Psoas muscle (tissue), 7 donors: ENCODE measurements at regions not wholly inside any gene's neighbourhood (a gene's known extent, or its start where the extent isn't known, plus 50 kb on each side); places are given as distances from the start of the nearest gene placed in this dataset.

Experiments
- ATAC-seq, 4 donors: fragments of 200-7000 bp; cut with Tn5 transposase; one replicate each; pipeline ENCODE4 v1.9.1; 2020; ENCODE audit warnings: moderate library complexity in 3 of 4, mild to moderate bottlenecking in 2 of 4
- DNase-seq, 2 donors: peaks; one replicate each; pipeline ENCODE4 v3.0.0-alpha.2; 2020
- H3K27ac ChIP-seq: fragments of 200-600 bp; one replicate; pipeline ENCODE4 v1.8.0; 2022
- H3K27me3 ChIP-seq, 3 donors: fragments of 200-600 bp in 1 of 3; one replicate each; pipeline versions ENCODE4 v1.6.1 to v1.8.0; 2013 to 2022; ENCODE audit warnings: low read length in 2 of 3, mild to moderate bottlenecking in 2 of 3, moderate library complexity in 1 of 3; ENCODE audit not compliant: insufficient read depth in 3 of 3
- H3K36me3 ChIP-seq, 2 donors: fragments of 200-600 bp in 1 of 2; one replicate each; pipeline versions ENCODE4 v1.6.1 to v1.8.0; 2013 to 2022; ENCODE audit warnings: low read depth in 1 of 2, mild to moderate bottlenecking in 1 of 2, moderate library complexity in 1 of 2; ENCODE audit not compliant: insufficient read depth in 1 of 2
- H3K4me1 ChIP-seq: fragments of 200-600 bp; one replicate; pipeline ENCODE4 v1.8.0; 2022
- H3K4me3 ChIP-seq: fragments of 200-600 bp; one replicate; pipeline ENCODE4 v1.8.0; 2022; ENCODE audit warnings: mild to moderate bottlenecking
- H3K9me3 ChIP-seq: fragments of 200-600 bp; one replicate; pipeline ENCODE4 v1.8.0; 2022
- WGBS, 3 donors: extraction: QIAGEN DNeasy Blood & Tissue Kit; methylation state at CpG; one replicate each; pipeline versions ENCODE4 v1.1.6 to v1.1.7; 2013; 5-methylcytosine and 5-hydroxymethylcytosine counted together
- intact Hi-C, 2 donors: fragments of 100-400 bp; cut with DNase I; formaldehyde crosslinking; loops; one replicate each; pipeline versions ENCODE4 v1.11.0 to v1.14.2; 2022
- TF ChIP-seq, protein P1 (sequence below): fragments of 200-600 bp; IDR thresholded peaks from one replicate; pipeline ENCODE4 v1.8.0; 2022; ENCODE audit warnings: antibody characterized with exemption
- donor health status: healthy with polysubstance abuse.
- donor health status: DM: no; HTN: no; CAD: no; lungs with moderate emphysema.
- donor health status: Bipolar disorder and iron deficiency.
- donor health status: healthy.
- donor health status: DM: yes; HTN: yes; CAD: no.
- donor health status: DM: no; HTN: no; CAD: no.
- donor health status: DM: yes; HTN: yes; CAD: no.

- DNase-seq (no peak), ATAC-seq (no peak)
- Histone ChIP-seq H3K9me3 (no peaks in the 10 kb centered on the region), H3K4me1 (no peaks in the 10 kb centered on the region), H3K27me3 (no peaks in the 10 kb centered on the region), H3K4me3 (no peak overlapping the region), H3K36me3 (no peaks in the 10 kb centered on the region), H3K27ac (no peak overlapping the region)
- 47 to 55% (median 50%) methylated on average over 1 of the region's 1 CpG for WGBS, 3 donors
- TF ChIP-seq, protein P1, sequence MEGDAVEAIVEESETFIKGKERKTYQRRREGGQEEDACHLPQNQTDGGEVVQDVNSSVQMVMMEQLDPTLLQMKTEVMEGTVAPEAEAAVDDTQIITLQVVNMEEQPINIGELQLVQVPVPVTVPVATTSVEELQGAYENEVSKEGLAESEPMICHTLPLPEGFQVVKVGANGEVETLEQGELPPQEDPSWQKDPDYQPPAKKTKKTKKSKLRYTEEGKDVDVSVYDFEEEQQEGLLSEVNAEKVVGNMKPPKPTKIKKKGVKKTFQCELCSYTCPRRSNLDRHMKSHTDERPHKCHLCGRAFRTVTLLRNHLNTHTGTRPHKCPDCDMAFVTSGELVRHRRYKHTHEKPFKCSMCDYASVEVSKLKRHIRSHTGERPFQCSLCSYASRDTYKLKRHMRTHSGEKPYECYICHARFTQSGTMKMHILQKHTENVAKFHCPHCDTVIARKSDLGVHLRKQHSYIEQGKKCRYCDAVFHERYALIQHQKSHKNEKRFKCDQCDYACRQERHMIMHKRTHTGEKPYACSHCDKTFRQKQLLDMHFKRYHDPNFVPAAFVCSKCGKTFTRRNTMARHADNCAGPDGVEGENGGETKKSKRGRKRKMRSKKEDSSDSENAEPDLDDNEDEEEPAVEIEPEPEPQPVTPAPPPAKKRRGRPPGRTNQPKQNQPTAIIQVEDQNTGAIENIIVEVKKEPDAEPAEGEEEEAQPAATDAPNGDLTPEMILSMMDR: no peak
- intact Hi-C loops: no loop called here
These were observed 148.5 kb downstream of the ISOC1 start for GRCh38 chr5:129243039-129243438.

DNA sequence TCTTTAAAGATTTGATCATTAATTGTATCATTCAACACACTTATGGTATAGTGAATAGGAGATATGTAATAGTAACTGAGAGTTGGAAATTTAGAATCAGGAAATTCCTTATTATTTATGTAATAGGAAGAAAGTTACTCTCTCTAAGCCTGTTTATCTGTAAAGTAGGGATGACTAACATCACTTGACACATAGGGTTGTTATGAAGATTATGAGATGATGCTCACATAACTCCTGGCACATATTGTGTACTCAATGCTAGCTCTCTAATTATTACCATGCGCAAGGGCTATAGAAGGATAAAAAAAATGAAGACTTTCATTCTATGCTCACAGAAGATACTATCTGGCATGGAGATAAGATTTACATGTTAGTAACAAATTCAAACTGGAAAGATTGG is 149.9 kb downstream of the ISOC1 start:
- intact Hi-C loops: no loop called here
- Histone ChIP-seq H3K27ac (no peak overlapping the region), H3K36me3 (no peaks in the 10 kb centered on the region), H3K4me3 (no peak overlapping the region), H3K4me1 (no peaks in the 10 kb centered on the region), H3K9me3 (no peaks in the 10 kb centered on the region), H3K27me3 (no peaks in the 10 kb centered on the region)
- ATAC-seq (no peak), DNase-seq (no peak)
- TF ChIP-seq, protein P1: no peak
- 86 to 96% (median 91%) methylated on average over 1 of the region's 1 CpG for WGBS, 3 donors

DNA sequence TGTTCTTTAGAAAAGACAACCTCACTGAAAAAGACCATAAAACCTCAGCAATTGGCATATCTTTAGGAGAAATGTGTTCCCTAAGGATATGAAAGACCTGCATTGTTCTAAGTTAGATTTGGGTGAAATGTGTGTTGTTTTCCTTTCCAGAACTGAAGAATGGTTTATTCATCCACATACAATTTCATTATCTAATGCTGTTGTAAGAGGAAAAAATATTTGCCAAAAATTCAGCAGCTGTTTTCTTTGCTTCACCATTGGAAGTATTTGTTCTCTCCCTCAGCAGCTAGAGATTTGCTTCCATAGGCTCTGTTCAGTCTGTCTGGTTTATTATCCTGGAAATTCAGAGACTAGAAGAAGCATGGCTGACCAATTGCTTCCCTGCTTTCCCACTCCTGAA is 150.9 kb downstream of the ISOC1 start:
- intact Hi-C loops: no loop called here
- H3K36me3 ChIP-seq: no peaks in the 10 kb centered on the region
- TF ChIP-seq, protein P1: no peak
- H3K4me3 ChIP-seq: no peak overlapping the region
- no peaks in the 10 kb centered on the region for H3K9me3 ChIP-seq
- no peaks in the 10 kb centered on the region for H3K27me3 ChIP-seq
- H3K4me1 ChIP-seq: no peaks in the 10 kb centered on the region
- no peak for ATAC-seq
- no peak for DNase-seq
- H3K27ac ChIP-seq: no peak overlapping the region

GRCh38 chr5:129246088-129246487 is 151.5 kb downstream of the ISOC1 start:
- WGBS, 3 donors: 29 to 46% (median 32%) methylated on average over 3 of the region's 3 CpGs
- ATAC-seq: no peak
- Histone ChIP-seq H3K4me3 (no peak overlapping the region), H3K36me3 (no peaks in the 10 kb centered on the region), H3K27me3 (no peaks in the 10 kb centered on the region), H3K27ac (no peak overlapping the region), H3K9me3 (no peaks in the 10 kb centered on the region), H3K4me1 (no peaks in the 10 kb centered on the region)
- intact Hi-C loops: no loop called here
- TF ChIP-seq, protein P1: no peak
- DNase-seq: no peak

- no peak for ATAC-seq
- intact Hi-C loops: no loop called here
These were observed 155.3 kb downstream of the ISOC1 start for GRCh38 chr5:129249886-129250285.

More at GRCh38 chr5:129249886-129250285, 155.3 kb downstream of the ISOC1 start:
- Histone ChIP-seq H3K4me3 (no peak overlapping the region), H3K9me3 (peaks cover 7% of the 10 kb centered on the region), H3K27ac (no peak overlapping the region), H3K36me3 (no peaks in the 10 kb centered on the region), H3K27me3 (peaks cover 0 to 2% (median 0%) of the 10 kb centered on the region in 3 donors), H3K4me1 (no peaks in the 10 kb centered on the region)
- TF ChIP-seq, protein P1: no peak
- no peak for DNase-seq
- 77 to 83% (median 79%) methylated on average over 9 of the region's 9 CpGs for WGBS, 3 donors
